GM21619 (cell line): ENCODE measurements at regions not wholly inside any gene's neighbourhood (a gene's known extent, or its start where the extent isn't known, plus 50 kb on each side); places are given as distances from the start of the nearest gene placed in this dataset.
"Not testable (repeated sequence)": the region's sequence is repeated elsewhere in the genome, so short reads cannot be mapped to it uniquely, and the experiment has no call there.

Experiments used
- ATAC-seq: cut with Tn5 transposase; IDR thresholded peaks from one replicate; pipeline ENCODE4 v1.9.1; 2021; ENCODE audit not compliant: unreplicated experiment

DNA sequence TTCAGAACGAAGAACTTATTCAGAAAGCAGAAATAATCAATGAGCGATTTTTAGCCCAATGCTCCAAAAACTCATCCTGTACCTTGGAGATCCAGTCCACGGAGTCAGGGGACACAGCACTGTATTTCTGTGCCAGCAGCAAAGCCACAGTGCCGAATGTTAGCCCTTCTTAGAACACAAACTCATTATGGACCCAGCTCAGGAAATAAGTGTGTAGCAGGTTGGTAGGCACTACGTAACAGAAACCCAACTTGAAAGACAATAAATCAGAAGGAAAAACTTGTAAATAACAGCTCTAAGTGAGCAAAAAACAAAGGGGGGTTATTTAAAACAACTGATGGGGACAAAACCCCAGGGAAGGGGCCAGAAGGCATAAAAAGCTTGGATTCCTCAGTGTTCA, 112.0 kb upstream of the PRSS1 start:
- no peak for ATAC-seq

GRCh38 chr7:142636751-142637150, 112.5 kb upstream of the PRSS1 start:
- ATAC-seq: no peak

DNA sequence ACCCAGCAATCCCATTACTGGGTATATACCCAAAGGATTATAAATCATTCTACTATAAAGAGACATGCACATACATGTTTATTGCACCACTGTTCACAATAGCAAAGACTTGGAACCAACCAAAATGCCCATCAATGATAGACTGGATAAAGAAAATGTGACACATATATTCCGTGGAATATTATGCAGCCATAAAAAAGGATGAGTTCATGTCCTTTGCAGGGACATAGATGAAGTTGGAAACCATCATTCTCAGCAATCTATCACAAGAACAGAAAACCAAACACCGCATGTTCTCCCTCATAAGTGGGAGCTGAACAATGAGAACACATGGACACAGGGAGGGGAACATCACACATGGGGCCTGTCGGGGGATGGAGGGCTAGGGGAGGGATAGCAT, 113.2 kb upstream of the PRSS1 start:
- ATAC-seq: not testable (repeated sequence)

DNA sequence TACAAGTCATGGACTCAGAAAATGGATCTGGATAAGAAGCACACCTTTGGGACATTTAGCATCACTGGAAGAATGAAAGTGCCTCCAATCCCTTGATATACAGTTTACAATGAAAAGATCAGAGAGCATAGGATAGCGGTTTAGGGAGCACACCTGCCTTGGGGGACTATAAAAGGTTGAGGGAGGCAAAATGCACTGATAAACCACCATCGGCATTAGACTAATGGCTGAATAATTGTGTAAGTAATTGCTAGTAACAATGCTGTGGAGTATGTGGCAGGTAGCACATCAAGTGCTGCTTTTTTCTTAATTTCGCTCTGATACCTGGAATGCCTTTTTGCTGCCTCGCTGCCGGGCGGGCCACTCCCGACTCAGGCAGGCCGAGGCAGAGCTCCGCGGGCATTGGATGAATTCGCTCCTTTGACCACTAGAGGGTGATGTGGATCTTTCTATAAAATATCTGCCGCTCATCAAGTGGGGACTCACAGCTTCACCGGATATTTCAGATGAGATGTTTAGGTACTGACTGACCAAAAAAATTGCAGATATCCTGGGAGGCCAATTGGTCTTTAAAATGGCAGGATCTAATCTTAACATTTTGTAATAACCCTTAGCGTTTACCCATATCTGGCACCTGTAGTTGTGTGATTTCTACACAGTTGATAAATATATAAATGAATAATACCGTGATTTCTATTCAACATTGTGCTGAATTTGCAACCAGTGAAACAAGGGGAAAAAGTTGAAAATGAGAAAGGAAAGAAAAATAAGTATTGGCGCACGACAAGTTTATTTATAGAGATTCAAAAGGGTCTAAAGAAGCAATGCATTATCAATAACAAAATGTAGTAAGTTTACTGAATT, 116.8 kb upstream of the PRSS1 start:
- peak; percentile 99 for ATAC-seq

DNA sequence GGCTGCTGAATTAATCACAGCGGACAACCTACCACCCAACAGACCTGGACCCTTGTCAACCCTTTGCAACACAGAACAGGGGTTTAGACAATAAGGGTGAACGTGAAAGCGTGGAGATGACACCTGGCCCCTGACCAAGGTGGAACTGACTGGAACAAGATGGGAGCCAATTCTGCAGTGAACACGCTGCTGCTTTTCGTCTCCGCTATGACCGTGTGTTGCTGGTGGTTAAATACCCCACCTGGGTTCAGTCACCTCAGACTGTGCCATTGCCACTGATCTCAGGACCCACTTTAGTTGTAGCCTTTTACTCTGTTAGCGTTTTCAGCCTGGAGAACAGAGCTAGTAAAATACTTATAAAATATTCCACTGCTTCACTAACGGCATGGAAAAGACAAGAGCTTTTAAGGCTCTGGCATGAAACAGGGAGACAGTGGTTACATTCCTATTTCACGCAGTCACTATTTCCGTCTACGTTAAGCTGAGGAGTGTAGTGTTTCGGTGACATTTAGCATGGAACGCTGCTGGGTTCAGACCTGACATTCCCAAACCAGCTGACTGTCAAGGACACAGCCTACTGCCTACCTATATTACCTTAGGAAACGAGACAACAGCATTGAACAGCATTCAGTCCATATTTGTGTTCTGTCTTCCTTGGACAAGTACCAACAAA, 119.5 kb upstream of the PRSS1 start:
- ATAC-seq: no peak

DNA sequence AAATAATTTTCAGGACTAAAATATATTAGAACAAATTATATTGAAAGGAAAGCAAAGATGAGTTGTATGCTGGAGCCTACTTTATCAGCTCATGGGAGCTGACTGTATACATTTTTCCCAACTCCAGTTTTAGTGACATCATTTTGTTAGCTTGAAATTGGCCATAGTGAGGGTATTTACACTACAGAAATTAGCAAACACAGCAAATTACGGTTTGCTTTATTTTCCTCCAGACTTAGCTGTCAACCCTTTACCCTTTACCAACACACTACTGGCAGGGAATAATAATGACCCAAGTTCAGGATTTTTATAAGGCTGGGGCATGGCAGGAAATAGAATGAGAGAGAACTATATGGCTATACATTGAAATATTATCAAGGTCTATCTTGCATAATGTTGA, 120.3 kb upstream of the PRSS1 start:
- no peak for ATAC-seq

DNA sequence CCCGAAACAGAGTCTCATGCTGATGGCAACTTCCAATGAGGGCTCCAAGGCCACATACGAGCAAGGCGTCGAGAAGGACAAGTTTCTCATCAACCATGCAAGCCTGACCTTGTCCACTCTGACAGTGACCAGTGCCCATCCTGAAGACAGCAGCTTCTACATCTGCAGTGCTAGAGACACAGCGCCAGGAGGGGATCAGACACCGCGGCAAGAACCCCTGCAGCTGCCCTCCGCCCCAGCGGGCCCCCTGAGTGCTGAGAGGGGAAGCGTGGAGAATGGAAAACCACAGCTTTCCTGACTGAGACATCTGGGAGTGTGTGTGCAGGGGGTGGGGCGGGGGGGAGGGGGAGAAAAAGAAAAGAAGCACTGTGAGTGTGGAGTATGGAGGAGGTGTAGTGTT, 122.0 kb upstream of the PRSS1 start:
- not testable (repeated sequence) for ATAC-seq

DNA sequence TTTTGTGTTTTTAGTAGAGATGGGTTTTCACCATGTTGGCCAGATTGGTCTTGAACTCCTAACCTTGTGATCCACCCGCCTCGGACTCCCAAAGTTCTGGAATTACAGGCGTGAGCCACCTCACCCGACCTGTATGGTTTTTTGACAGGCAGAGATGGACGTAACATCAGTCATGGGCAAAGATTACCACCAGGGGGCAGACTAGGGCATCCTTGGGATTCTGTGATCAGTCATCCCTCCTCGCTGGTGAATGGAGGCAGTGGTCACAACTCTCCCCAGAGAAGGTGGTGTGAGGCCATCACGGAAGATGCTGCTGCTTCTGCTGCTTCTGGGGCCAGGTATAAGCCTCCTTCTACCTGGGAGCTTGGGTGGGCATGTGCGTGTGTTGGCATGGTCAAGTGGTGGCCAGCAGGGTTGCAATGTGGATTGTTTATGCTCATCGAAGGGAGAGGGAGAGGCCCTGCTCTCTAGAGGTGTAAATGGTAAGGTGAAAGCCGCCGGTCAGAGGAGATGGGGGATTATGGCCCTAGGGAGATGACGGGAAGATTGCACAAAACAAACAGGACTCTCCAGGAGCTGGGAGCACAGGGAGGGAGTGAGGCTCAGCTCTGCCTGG, 122.7 kb upstream of the PRSS1 start:
- peak; percentile 94 for ATAC-seq

DNA sequence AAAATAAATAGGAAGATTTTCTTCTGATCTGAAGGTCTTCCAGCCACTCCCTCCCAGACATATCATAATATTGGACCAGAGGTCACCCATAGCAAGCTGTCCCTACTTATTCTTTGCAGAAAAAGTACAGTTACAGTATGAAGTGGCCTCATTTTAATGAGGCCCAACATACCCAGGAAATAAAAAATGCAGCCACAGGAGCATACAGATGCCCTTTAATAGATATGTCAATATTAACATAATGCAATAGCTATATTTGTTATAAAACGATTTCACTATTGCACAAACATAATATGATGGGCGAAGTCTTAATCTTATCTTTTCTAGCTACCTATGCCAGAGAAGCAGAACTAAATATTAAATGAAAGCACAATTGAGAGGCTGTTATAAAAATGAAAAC, 124.1 kb upstream of the PRSS1 start:
- ATAC-seq: not testable (repeated sequence)

- no peak for ATAC-seq
Measured at GRCh38 chr7:142620402-142620801, 128.9 kb upstream of the PRSS1 start.

- no peak for ATAC-seq
Measured at GRCh38 chr7:142618655-142619351, 130.5 kb upstream of the PRSS1 start.

GRCh38 chr7:142616842-142617241, 132.4 kb upstream of the PRSS1 start:
- ATAC-seq: no peak

DNA sequence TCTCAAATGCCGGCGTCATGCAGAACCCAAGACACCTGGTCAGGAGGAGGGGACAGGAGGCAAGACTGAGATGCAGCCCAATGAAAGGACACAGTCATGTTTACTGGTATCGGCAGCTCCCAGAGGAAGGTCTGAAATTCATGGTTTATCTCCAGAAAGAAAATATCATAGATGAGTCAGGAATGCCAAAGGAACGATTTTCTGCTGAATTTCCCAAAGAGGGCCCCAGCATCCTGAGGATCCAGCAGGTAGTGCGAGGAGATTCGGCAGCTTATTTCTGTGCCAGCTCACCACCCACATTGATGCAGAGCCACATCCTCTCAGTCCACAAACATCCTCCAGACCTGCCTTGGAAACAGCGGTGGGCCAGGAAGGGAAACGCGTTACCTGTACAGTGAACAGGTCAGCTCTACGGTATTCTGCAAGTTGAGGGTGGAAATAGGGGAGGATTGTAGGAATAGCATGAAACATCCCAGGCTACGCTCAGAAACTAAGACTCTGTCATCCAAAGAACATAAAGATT, 133.1 kb upstream of the PRSS1 start:
- ATAC-seq: no peak

GRCh38 chr7:142615508-142615907, 133.8 kb upstream of the PRSS1 start:
- ATAC-seq: no peak

DNA sequence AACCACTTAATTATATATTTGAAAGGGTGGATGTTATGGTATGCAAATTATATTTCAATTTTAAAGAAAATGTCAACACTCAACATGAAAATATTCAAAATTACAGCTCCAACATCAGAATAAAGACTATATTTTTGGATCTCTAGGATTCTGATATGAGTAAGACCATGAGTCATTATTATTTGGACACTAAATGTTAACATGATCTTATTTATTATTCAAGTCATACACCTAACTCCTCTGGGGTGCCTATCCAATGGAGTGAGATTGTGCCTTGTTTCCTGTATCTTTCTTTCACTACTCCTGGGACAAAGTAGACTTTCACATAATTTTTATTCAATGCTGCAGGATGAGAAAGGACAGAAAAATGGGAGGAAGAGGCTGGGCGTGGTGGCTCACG, 135.2 kb upstream of the PRSS1 start:
- ATAC-seq: no peak

DNA sequence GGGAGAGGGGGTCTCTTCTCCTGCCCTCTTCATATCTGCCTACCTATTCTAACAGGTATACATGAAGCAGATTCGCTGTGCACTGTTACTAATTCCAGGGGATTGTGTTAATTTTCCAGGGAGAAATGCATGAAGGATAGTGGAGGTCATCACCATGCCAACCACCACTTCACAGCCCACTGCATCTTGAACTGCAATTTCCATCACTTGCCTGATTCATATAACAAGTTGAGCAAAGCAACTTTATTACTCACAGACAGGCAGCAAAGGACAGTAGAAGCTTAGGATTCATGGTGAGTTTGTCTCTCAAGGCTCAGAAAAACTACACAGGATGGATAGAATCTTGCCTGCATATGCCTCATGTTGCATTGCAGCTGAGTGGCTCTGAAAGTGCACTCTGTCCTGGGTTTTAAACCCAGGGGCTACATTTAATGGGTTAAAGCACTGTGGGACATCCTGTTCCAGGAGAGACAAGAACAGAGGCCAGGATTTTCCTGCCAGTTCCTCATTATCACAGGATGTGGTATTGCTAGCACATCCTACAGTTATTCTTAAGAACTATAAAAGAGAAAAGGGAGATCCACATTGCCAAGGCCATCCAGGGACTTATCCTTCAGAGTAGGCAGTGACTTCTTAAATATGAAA, 136.9 kb upstream of the PRSS1 start:
- no peak for ATAC-seq

DNA sequence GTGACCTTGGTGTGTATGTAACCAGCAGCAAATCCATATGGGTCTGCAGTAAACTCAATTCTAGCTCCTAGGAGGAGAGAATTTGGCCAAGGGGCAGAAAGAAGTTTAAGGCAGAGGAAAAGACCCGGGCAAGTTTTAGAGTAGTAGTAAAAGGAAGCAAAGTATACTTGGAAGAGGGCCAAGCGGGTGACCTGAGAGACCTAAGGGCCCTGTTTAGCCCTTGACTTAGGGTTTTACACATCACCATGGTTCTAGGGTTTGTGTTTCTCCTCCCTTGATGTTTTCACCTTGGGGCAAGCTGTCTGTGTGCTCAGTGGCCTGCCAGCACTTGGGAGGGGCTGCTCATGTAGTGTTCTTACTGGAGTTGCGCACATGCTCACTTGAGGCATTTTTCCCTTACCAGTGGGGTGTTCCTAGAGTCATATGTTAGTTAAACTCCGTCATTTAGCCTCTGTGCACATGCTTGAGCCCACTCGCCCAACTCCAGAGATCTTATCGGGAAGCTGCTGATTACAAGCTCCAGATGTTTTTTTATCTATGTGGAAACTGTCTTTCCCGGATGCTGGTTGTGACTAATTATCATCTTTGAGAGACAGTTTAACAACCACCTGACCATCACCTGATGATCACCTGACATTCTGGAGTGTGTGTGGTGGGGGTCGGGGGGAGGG, 137.6 kb upstream of the PRSS1 start:
- no peak for ATAC-seq

- ATAC-seq: no peak
Measured at GRCh38 chr7:142608630-142609428, 140.4 kb upstream of the PRSS1 start.

DNA sequence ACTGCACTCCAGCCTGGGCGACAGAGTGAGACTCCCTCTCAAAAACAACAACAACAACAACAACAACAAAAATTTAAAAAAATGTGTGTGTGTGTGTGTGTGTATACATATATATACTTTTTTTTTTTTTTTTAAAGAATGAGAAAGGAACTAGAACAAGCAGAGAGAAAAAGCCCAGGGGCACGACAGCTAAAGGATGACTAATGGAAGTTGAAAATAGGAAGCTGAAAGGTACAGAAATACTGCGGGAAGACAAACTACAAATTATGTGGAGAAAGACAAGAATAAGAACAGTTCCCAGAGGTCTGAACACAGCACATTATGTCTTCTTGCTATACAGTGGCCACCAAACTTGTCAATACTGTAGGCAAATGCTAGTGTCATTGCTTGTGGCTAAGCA, 141.9 kb upstream of the PRSS1 start:
- ATAC-seq: no peak
